Fibroblast of the aortic adventitia (primary cell): ENCODE measurements at regions not wholly inside any gene's neighbourhood (a gene's known extent, or its start where the extent isn't known, plus 50 kb on each side); places are given as distances from the start of the nearest gene placed in this dataset.

Experiments
- DNase-seq: peaks from one replicate; pipeline ENCODE4 v3.0.0-alpha.2; 2010; ENCODE audit warnings: low read depth
- H3K4me3 ChIP-seq: 2 replicates; pipeline ENCODE4 v1.5.1; 2011; ENCODE audit warnings: low read depth, mild to moderate bottlenecking, control low read depth, low read length, moderate library complexity
- CTCF ChIP-seq: IDR thresholded peaks from 2 replicates; pipeline ENCODE4 v1.5.1; 2011; ENCODE audit warnings: mild to moderate bottlenecking, low read length, control low read depth, inconsistent platforms; ENCODE audit not compliant: insufficient read depth

- H3K4me3 ChIP-seq, result no peak overlapping the region
- no peak for TF ChIP-seq CTCF
- no peak for DNase-seq
Observed at GRCh38 chr10:64601298-64601697, 1080.1 kb downstream of the REEP3 start.

GRCh38 chr10:64617085-64617484 lies 1095.9 kb downstream of the REEP3 start:
- no peak for TF ChIP-seq CTCF
- DNase-seq, result no peak
- no peak overlapping the region for H3K4me3 ChIP-seq

DNA sequence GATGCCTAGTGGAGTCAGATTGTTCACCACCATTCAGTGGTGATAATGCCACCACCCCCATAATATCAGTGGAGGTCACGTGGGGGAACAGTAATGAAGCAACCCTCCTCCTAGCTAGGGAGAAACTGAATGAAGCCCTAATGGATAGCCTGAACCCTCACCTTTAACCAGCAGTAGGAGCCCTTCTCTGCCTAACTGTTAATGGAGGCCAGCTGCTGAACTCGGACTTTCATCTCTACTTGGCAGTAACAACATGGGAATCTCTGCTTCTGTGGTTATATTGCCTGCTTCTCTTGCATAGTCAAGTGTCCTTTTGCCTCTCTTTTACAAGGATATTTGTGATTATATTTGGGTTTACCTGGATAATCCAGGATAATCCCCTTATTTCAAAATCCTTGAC lies 1097.9 kb downstream of the REEP3 start:
- DNase-seq, result no peak
- H3K4me3 ChIP-seq, result no peak overlapping the region
- no peak for TF ChIP-seq CTCF

- no peak for TF ChIP-seq CTCF
- H3K4me3 ChIP-seq, result no peak overlapping the region
- DNase-seq, result no peak
Observed at GRCh38 chr10:64626924-64627323, 1105.7 kb downstream of the REEP3 start.

- no peak for DNase-seq
- no peak overlapping the region for H3K4me3 ChIP-seq
- no peak for TF ChIP-seq CTCF
Observed at GRCh38 chr10:64630534-64630933, 1109.3 kb downstream of the REEP3 start.

DNA sequence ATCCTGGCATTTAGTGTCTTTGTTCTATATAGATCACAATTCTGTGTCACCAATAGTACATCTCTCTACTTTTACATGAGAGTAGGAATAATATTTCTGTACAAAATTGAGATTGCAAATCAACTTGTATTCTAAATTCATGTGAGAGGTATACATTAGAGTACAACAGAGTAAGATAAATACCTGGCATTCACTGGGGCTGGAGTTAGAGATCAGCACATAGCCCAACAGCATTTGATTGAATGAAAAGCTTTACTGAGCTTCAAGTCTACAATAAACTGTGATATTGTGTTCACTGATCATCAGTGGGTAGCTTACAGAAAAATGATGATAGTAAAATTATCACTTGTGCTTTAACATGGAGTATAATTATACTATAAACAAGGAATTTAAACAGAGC lies 1114.7 kb downstream of the REEP3 start:
- H3K4me3 ChIP-seq, result no peak overlapping the region
- TF ChIP-seq CTCF, result no peak

DNA sequence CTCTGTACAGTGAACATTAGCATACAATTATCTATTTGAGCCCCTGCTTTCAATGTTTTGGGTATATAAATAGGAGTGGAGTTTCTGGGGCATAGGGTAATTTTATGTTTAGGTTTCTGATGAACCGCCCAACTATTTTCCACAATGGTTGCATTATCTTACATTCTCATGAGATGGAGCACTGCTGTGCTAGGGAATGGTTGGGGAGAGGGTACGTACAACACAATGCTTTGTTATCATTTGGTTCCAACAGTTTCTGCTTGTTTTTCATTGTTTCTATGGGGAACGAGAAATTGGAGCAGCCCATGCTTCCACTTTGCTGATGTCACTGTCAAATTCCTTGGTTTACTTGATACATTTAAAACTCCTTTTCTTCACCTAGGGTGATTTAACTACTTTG lies 1115.3 kb downstream of the REEP3 start:
- no peak overlapping the region for H3K4me3 ChIP-seq
- DNase-seq, result no peak
- TF ChIP-seq CTCF, result no peak

More for the DNA sequence above, 1114.7 kb downstream of the REEP3 start:
- DNase-seq, result no peak
